CD4-positive, alpha-beta T cell treated with Interleukin-1 beta for 1 hour (primary cell): ENCODE measurements at regions not wholly inside any gene's neighbourhood (a gene's known extent, or its start where the extent isn't known, plus 50 kb on each side); places are given as distances from the start of the nearest gene placed in this dataset.
"Not testable (repeated sequence)": the region's sequence is repeated elsewhere in the genome, so short reads cannot be mapped to it uniquely, and the experiment has no call there.

Experiments used
- DNase-seq, 2 donors: peaks; one replicate each; pipeline ENCODE4 v3.0.0-alpha.2; 2020 to 2022

DNA sequence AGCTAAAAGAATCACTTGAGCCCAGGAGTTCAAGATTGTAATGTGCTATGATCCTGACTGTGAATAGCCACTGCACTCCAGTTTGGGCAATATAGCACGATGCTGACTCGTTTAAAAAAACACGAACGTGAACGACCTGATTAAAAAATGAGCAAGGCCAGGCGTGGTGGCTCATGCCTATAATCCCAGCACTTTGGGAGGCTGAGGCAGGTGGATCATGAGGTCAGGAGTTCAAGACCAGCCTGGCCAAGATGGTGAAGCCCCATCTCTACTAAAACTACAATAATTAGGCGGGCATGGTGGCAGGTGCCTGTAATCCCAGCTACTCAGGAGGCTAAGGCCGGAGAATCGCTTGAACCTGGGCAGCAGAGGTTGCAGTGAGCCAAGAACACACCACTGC is 58.6 kb upstream of the NCOA3 start:
- DNase-seq = not testable (repeated sequence)

DNA sequence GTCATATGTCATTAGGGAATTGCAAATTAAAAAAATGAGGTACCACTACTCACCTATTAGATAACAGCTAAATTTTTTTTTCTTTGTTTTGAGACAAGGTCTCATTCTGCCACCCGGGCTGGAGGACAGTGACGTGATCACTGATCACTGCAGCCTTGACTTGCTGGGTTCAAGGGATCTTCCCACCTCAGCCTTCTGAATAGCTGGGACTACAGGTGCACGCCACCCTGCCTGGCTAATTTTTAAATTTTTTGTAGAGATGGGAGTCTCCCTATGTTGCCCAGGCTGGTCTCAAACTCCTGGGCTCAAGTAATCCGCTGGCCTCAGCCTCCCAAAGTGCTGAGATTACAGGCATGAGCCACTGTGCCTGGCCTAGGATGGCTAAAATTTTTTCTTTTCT is 57.1 kb upstream of the NCOA3 start:
- DNase-seq = no peak

DNA sequence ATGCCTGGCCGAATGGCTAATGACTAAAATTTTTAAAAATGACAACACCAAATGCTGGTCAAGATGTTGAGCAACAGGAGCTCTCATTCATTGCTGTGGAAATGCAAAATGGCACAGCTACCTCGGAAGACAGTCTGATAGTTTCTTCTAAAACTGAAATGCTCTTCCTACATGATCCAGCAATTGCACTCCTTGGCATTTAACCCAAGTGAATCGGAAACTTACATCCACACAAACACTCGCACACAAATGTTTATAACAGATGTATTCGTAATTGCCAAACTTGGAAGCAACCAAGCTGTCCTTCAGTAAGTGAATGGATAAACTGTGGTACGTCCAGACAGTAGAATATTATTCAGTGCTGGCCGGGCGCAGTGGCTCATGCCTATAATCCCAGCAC is 56.4 kb upstream of the NCOA3 start:
- DNase-seq = no peak

DNA sequence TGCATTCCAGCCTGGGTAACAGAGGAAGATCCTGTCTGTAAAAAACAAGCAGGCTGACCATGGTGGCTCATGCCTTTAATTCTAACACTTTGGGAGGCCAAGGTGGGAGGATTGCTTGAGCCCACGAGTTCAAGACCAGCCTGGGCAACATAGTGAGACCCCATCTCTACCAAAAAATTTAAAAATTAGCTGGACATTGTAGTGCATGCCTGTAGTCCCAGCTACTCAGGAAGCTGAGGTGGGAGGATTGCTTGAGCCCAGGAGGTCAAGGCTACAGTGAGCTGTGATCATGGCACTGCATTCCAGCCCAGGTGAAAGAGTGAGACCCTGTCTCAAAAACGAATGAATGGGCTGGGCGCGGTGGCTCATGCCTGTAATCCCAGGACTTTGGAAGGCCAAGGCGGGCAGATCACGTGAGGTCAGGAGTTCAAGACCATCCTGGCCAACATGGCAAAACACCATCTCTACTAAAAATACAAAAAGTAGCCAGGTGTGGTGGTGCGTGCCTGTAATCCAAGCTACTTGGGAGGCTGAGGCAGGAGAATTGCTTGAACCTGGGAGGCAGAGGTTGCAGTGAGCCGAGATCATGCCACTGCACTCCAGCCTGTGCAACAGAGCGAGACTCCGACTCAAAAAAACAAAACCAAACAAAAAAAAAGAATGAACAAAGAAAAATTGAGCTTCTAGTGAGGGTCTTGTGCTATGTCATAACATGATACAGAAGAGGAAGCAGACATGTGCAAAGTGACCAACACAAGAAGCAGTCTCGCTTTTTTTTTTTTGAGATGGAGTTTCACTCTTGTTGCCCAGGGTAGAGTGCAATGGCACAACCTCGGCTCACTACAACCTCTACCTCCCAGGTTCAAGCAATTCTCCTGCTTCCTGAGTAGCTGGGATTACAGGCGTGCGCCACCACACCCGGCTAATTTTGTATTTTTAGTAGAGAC is 54.1 kb upstream of the NCOA3 start:
- DNase-seq = not testable (repeated sequence)

DNA sequence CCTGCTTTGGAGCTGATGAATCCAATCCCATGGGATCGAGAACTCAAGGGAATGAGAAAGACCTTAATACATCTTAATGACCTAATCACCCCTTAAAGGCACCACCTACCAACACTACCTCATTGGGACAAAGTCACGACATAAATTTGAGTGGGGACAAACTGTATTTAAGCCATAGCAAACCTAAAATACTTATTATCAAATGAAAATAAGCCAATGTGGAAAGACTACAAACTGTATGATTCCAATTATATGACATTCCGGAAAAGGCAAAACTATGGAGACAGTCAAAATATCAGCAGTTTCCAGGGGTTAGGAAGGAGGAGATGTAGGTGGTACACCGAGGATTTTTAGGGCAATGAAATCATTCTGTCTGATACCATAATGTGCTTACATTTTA is 53.3 kb upstream of the NCOA3 start:
- no peak for DNase-seq

DNA sequence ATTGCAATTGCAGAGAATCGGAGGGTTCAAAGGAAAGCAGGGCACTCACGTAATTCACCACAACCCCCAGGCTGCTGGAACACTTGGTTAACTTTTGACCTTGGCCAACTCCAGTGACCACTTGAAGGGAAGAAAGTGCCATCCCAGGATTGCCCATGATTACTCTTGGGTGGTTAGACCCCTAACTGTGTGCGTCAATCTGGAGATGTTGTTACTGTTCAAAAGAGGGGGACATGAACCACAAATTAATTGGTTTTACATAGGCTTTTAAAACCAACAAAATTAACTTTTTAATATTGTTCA is 50.1 kb upstream of the NCOA3 start:
- no peak for DNase-seq
